Parathyroid adenoma (tissue), 2 donors: ENCODE measurements at regions not wholly inside any gene's neighbourhood (a gene's known extent, or its start where the extent isn't known, plus 50 kb on each side); places are given as distances from the start of the nearest gene placed in this dataset.
"Not testable (repeated sequence)": the region's sequence is repeated elsewhere in the genome, so short reads cannot be mapped to it uniquely, and the experiment has no call there.

Source experiments
- H2AFZ ChIP-seq: fragments of 300-600 bp; sonication (generic); one replicate; pipeline ENCODE4 v1.7.0; 2017; ENCODE audit warnings: antibody characterized with exemption, mild to moderate bottlenecking
- H3K27ac ChIP-seq: fragments of 300-600 bp; sonication (generic); one replicate; pipeline ENCODE4 v1.7.0; 2017
- H3K27me3 ChIP-seq: fragments of 300-600 bp; sonication (generic); one replicate; pipeline ENCODE4 v1.7.0; 2017; ENCODE audit warnings: low read length; ENCODE audit not compliant: control insufficient read depth, insufficient read depth
- H3K36me3 ChIP-seq: fragments of 300-600 bp; sonication (generic); one replicate; pipeline ENCODE4 v1.7.0; 2017; ENCODE audit warnings: low read length; ENCODE audit not compliant: control insufficient read depth, insufficient read depth
- H3K4me1 ChIP-seq: fragments of 300-600 bp; sonication (generic); one replicate; pipeline ENCODE4 v1.7.0; 2017; ENCODE audit warnings: control low read depth
- H3K4me2 ChIP-seq: fragments of 300-600 bp; sonication (generic); one replicate; pipeline ENCODE4 v1.7.0; 2017; ENCODE audit warnings: low read length
- H3K4me3 ChIP-seq: fragments of 300-600 bp; sonication (generic); one replicate; pipeline ENCODE4 v1.7.0; 2017; ENCODE audit warnings: low read depth, low read length
- H3K79me2 ChIP-seq: fragments of 300-600 bp; sonication (generic); one replicate; pipeline ENCODE4 v1.7.0; 2017; ENCODE audit warnings: control low read depth
- H3K9ac ChIP-seq: fragments of 300-600 bp; sonication (generic); one replicate; pipeline ENCODE4 v1.7.0; 2017; ENCODE audit warnings: mild to moderate bottlenecking
- H3K9me3 ChIP-seq: fragments of 300-600 bp; sonication (generic); one replicate; pipeline ENCODE4 v1.7.0; 2017; ENCODE audit warnings: low read length; ENCODE audit not compliant: control insufficient read depth
- CTCF ChIP-seq: fragments of 300-600 bp; sonication (generic); IDR thresholded peaks from one replicate; pipeline ENCODE4 v1.7.0; 2017; ENCODE audit warnings: antibody characterized with exemption, mild to moderate bottlenecking
- donor health status: primary hyperparathyroidism.

- Histone ChIP-seq H3K27me3 (no peaks in the 10 kb centered on the region), H3K27ac (no peak overlapping the region), H2AFZ (no peak overlapping the region), H3K36me3 (no peaks in the 10 kb centered on the region), H3K79me2 (no peaks in the 10 kb centered on the region), H3K4me3 (no peak overlapping the region), H3K9ac (no peak overlapping the region), H3K4me2 (no peak overlapping the region), H3K4me1 (no peaks in the 10 kb centered on the region), H3K9me3 (no peaks in the 10 kb centered on the region)
- no peak for TF ChIP-seq CTCF
These were observed 145.4 kb upstream of the GRAMD2B start for GRCh38 chr5:126277762-126278161.

GRCh38 chr5:126280343-126280742 is 142.9 kb upstream of the GRAMD2B start:
- Histone ChIP-seq H3K79me2 (no peaks in the 10 kb centered on the region), H3K4me2 (no peak overlapping the region), H2AFZ (no peak overlapping the region), H3K36me3 (no peaks in the 10 kb centered on the region), H3K27me3 (no peaks in the 10 kb centered on the region), H3K9ac (no peak overlapping the region), H3K4me3 (no peak overlapping the region), H3K4me1 (no peaks in the 10 kb centered on the region), H3K9me3 (no peaks in the 10 kb centered on the region), H3K27ac (no peak overlapping the region)
- TF ChIP-seq CTCF = no peak

- no peaks in the 10 kb centered on the region for H3K27me3 ChIP-seq
- H3K9me3 ChIP-seq = no peaks in the 10 kb centered on the region
- no peaks in the 10 kb centered on the region for H3K79me2 ChIP-seq
- no peak overlapping the region for H3K4me3 ChIP-seq
- no peak overlapping the region for H3K4me2 ChIP-seq
- TF ChIP-seq CTCF = no peak
- H2AFZ ChIP-seq = no peak overlapping the region
- H3K27ac ChIP-seq = no peak overlapping the region
- no peaks in the 10 kb centered on the region for H3K36me3 ChIP-seq
- no peaks in the 10 kb centered on the region for H3K4me1 ChIP-seq
- H3K9ac ChIP-seq = no peak overlapping the region
These were observed 142.4 kb upstream of the GRAMD2B start for GRCh38 chr5:126280846-126281245.

- Histone ChIP-seq H3K27ac (no peak overlapping the region), H3K27me3 (no peaks in the 10 kb centered on the region), H3K9ac (no peak overlapping the region)
These were observed 138.1 kb upstream of the GRAMD2B start for GRCh38 chr5:126284977-126285696.

GRCh38 chr5:126296121-126296520 is 127.1 kb upstream of the GRAMD2B start:
- not testable (repeated sequence) for H3K9me3 ChIP-seq, H2AFZ ChIP-seq, H3K4me1 ChIP-seq, H3K36me3 ChIP-seq, H3K4me2 ChIP-seq, H3K9ac ChIP-seq, H3K27ac ChIP-seq, H3K4me3 ChIP-seq, H3K27me3 ChIP-seq, H3K79me2 ChIP-seq

More at GRCh38 chr5:126284977-126285696, 138.1 kb upstream of the GRAMD2B start:
- Histone ChIP-seq H2AFZ (no peak overlapping the region), H3K36me3 (no peaks in the 10 kb centered on the region), H3K79me2 (no peaks in the 10 kb centered on the region), H3K9me3 (no peaks in the 10 kb centered on the region), H3K4me2 (no peak overlapping the region), H3K4me1 (no peaks in the 10 kb centered on the region), H3K4me3 (no peak overlapping the region)
- TF ChIP-seq CTCF = no peak
